ENCODE measurements at regions not wholly inside any gene's neighbourhood (a gene's known extent, or its start where the extent isn't known, plus 50 kb on each side); places are given as distances from the start of the nearest gene placed in this dataset.
"Not testable (repeated sequence)": the region's sequence is repeated elsewhere in the genome, so short reads cannot be mapped to it uniquely, and the experiment has no call there.

GRCh38 chr14:97077687-97078086 is 280.5 kb downstream of the VRK1 start:
- no peak for DNase-seq

DNA sequence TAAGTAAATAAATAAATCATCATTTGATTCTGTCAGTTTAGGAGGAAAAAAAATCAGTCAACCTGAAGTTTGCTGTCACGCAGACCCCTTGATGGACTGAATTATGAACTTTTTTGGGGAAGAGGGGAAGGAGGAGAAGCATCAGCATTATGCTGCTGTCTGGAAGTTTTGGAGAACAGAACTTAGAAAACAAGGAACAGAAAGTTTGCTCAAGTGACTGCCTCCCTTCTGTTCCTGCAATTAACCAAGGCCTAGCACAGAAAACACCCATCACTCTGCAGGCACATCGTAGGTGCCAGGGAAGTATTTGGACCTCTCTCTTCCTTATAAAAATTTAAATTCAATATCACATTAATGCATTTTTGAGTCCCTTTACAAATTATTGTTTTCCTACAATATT is 283.8 kb downstream of the VRK1 start:
- no peak for DNase-seq

GRCh38 chr14:97095269-97095668 is 298.1 kb downstream of the VRK1 start:
- DNase-seq: no peak

- DNase-seq: no peak
Measured at GRCh38 chr14:97097296-97097695, 300.1 kb downstream of the VRK1 start.

DNA sequence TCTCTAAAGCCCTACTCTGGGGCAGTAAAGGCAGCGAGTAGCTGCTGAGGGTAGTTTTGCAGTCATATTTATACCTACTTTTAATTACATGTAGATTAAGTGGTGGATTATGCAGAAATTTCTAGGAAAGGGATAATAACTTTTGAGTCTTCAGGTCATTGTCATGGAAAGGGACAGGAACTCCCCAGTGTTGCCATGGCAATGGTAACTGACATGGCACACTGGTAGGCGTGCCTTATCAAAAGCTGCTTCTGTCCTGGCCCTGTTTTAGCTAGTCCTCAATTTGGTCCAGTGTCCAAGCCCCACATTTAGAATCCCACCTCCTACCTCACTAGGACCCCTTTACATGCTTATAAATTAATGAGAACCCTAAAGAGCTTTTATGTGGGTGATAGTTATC is 303.1 kb downstream of the VRK1 start:
- DNase-seq: no peak

- no peak for DNase-seq
Measured at GRCh38 chr14:97101561-97101960, 304.4 kb downstream of the VRK1 start.

DNA sequence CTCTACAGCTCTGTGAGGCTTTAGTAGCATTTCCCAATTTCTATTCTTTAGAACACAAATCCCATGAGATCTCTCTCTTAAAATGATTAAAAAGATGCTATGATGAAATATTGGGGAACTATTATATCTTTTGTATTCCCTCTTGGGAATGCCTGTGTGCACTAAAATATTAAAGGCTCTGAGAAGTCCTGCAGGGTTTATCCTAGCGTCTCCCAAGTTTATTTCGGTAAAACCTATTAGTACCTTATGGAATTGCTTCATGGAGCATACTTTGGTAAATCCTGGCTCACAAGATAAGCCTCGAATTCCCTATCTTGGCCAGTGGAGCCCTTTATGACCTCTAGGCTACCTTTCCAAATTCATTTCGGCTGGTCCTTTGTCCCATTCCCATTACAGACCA is 306.8 kb downstream of the VRK1 start:
- no peak for DNase-seq

DNA sequence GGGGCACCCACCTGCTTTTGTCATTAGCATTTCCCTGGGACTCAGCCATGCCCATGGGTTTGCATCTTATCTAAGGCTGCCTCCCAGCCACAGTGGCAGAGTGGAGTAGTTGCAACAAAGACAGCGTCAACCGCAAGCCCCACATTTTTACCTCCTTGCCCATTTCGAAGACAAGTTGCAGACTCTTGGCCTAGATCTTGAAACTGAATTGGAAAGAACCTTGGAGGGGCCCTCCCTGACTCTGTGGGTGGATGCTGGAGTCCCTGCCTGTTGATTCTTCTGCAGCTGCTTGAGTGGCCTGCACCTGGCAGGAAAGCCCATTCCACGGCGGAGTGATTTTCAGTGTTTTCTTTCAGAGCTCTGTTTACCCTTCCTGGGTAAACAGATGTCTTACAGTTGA is 309.0 kb downstream of the VRK1 start:
- no peak for DNase-seq

GRCh38 chr14:97106609-97107008 is 309.4 kb downstream of the VRK1 start:
- no peak for DNase-seq

GRCh38 chr14:97107080-97107479 is 309.9 kb downstream of the VRK1 start:
- no peak for DNase-seq

- no peak for DNase-seq
Measured at GRCh38 chr14:97107760-97108159, 310.6 kb downstream of the VRK1 start.

GRCh38 chr14:97109234-97109633 is 312.1 kb downstream of the VRK1 start:
- DNase-seq: no peak

- no peak for DNase-seq
Measured at GRCh38 chr14:97113339-97113738, 316.2 kb downstream of the VRK1 start.

DNA sequence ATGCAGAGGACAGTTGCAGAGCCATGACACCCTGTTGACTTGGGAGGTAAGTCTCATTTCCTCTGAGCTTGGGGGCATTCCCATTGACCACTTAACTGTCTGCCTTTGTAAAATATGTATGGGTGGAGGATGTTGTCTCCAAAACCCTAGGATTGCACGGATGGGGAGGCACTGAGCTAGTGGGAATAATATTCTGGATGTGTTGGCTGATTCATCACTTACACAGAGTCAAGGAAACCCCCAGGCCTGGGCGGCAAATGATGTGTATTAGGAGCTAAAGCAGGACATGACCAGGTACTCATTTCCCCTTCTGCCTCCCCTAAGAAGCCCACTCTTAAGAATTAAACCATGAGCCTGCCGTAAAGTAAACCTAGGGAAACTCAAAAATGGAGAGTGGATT is 319.4 kb downstream of the VRK1 start:
- DNase-seq: no peak

- no peak for DNase-seq
Measured at GRCh38 chr14:97117693-97118092, 320.5 kb downstream of the VRK1 start.

GRCh38 chr14:97120204-97120603 is 323.0 kb downstream of the VRK1 start:
- no peak for DNase-seq

GRCh38 chr14:97120611-97121031 is 323.4 kb downstream of the VRK1 start:
- DNase-seq: peak; percentile 26 to 46

GRCh38 chr14:97129639-97130038 is 332.5 kb downstream of the VRK1 start:
- DNase-seq: no peak

DNA sequence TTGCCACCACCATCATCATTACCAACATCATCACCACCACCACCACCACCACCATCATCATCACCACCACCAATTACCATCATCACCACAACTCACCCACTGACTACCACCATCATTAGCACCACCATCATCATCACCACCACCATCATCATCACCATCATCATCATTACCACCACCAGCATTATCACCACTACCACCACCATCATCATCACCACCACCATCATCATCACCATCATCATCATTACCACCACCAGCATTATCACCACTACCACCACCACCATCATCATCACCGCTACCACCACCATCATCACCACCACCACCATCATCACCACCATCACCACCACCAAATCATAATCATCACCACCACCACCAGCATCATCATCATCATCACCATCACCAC is 338.7 kb downstream of the VRK1 start:
- DNase-seq: not testable (repeated sequence)

- no peak for DNase-seq
Measured at GRCh38 chr14:97137705-97138104, 340.5 kb downstream of the VRK1 start.

- no peak for DNase-seq
Measured at GRCh38 chr14:97138801-97139200, 341.6 kb downstream of the VRK1 start.

GRCh38 chr14:97143011-97143410 is 345.8 kb downstream of the VRK1 start:
- no peak for DNase-seq

DNA sequence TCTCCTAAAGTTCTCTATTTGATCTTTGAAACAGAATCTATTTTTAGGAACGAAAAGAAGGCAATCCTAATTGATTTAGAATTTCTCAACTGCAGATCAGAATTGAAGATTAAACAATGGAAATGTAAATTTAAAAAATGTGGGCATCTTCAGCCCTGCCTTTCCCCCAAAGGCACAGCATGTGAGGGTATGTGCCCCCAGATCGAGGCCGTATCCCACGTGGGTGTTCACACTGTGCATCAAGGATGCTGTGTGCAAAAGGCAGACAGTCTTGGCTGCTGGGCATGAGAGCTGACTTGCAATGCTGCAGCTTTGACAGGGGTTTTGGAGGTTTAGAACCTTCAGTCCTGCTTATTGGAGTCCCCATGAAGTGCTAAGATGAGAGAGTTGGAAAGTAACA is 346.3 kb downstream of the VRK1 start:
- no peak for DNase-seq

DNA sequence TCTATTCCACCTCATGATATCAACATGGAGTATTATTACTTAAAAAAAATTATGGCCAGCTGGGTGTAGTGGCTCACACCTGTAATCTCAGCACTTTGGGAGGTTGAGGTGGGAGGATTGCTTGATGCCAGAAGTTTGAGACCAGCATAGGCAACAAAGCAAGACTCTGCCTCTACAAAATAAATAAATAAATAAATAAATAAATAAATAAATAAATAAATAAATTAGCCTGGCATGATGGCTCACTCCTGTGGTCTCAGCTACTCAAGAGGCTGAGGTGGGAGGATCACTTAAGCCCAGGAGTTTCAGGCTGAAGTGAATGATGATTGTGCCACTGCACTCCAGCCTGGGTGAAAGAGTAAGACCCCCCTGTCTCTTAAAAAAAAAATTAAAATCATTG is 350.8 kb downstream of the VRK1 start:
- DNase-seq: not testable (repeated sequence)

GRCh38 chr14:97149775-97150174 is 352.6 kb downstream of the VRK1 start:
- DNase-seq: no peak

DNA sequence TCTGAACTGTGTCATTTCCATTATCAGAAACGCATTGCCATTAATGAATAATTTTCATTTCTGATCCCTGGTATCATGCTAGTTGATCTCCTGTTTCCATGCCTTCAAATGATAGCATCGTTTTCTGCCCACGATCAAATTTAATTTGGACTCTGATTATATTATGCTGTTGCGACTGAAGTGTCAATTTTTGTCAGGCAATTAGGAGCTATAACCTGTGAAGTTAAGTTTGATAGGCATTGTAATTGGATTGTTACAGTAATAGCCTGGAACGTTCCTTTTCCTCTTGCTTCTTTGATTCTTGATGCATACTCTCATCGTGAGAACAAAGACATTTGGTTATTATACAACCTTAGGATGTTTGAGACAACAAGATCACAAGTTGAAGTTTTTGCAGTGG is 356.3 kb downstream of the VRK1 start:
- DNase-seq: no peak
